HG02840 (cell line): ENCODE measurements at regions not wholly inside any gene's neighbourhood (a gene's known extent, or its start where the extent isn't known, plus 50 kb on each side); places are given as distances from the start of the nearest gene placed in this dataset.

ENCODE experiments used
- ATAC-seq: cut with Tn5 transposase; IDR thresholded peaks from one replicate; pipeline ENCODE4 v1.9.1; 2021; ENCODE audit warnings: mild to moderate bottlenecking, moderate library complexity, moderate number of reproducible peaks; ENCODE audit not compliant: unreplicated experiment, low FRiP score

DNA sequence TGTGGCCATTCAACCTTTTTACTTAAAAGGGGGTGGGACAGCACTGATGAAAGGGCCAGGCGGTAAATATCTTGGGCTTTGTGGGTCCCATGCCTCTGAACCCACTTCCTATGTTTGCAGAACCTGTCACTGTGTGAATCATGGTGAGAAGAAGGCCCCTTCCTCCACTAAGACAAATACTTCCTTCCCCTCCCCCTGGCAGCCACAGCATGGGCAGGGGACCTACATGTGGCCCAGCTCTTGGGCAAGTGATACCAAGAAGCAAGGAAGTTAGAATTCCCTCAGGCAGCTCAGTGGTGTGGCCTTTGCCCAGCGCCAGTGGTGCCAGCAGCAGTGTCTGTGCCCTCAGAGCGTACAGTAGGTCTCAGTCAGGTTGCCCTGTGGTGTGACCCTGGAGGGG, 168.6 kb downstream of the TRIM33 start:
- ATAC-seq = no peak

DNA sequence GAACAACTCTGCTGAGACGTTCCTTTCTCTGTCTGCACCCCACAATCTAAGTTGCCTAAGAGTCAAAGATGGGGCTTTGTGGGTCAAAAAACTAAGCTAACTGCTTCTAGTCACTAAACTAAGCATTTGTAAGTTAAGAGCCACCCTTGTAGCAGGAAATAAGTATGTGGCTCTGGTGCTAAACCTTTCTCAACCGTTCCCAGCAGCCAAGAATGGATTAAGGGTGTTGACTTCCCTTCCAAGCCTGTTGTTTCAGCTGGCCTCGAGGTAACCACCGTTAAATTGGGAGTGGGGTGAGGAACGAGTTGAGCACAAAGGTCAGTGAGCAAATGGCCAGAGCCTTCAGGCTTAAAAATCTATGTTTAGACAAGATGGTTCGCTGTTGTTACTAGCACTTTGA, 169.1 kb downstream of the TRIM33 start:
- no peak for ATAC-seq

DNA sequence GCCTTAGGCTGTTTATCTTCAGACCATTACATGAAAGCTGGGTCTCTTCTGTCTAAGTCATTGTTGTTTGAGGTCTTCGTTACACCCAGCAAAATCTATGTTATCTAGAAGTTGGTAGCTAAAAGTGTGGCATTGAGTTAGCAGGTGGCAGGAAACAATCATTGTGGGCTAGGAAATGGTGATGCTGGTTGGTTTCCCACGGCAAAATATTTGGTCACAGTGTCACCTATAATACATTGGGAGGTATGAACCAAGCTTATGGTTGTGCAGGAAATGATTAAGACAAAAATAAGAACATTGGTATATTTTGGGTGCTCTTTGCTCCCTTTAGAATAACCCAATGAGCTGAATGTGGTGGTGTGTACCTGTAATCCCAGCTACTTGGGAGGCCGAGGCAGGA, 169.7 kb downstream of the TRIM33 start:
- ATAC-seq = no peak

GRCh38 chr1:114340892-114341291, 170.1 kb downstream of the TRIM33 start:
- ATAC-seq = no peak

GRCh38 chr1:114339379-114339778, 171.6 kb downstream of the TRIM33 start:
- no peak for ATAC-seq

- ATAC-seq = no peak
These were observed 172.7 kb downstream of the TRIM33 start for GRCh38 chr1:114338191-114338890.

GRCh38 chr1:114337417-114337816, 173.6 kb downstream of the TRIM33 start:
- no peak for ATAC-seq

DNA sequence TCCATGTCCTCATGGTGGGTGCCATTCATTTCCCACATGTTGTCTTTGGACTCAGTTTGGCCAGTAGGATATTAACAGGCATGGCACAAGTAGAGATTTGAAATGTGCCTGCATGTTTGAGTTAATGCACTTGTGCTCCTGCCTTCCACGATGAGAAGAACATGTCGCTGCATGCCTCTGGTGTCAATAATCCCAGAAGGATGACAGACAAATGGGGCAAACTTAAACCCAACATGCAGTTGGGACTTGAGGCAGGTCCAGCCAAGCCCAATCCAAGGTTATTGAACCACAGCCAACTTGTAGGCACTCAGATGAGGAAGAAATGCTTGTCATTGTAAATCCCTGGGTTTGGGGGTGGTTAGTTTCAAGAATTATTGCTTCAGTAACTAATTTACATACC, 174.6 kb downstream of the TRIM33 start:
- no peak for ATAC-seq

GRCh38 chr1:114335273-114335672, 175.7 kb downstream of the TRIM33 start:
- no peak for ATAC-seq

- no peak for ATAC-seq
These were observed 176.7 kb downstream of the TRIM33 start for GRCh38 chr1:114334297-114334696.

DNA sequence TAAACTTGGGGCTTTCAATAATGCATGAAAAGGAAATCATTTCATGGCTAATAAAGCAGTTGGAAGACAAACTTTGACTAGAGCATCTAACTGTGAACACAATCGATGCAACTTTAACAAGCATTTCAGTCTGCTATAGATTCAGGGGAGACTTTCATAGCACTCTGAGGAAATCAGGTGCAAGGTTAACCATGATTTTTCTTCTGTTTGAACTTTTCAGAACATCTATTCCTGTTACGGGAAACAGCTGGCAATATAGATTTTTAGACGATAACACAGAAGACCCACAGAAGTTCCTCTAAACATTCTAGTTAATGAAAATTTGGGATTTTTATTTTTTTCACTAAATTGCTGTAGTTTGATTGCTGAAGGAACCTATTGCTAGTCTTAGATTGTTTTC, 177.3 kb downstream of the TRIM33 start:
- ATAC-seq = no peak

DNA sequence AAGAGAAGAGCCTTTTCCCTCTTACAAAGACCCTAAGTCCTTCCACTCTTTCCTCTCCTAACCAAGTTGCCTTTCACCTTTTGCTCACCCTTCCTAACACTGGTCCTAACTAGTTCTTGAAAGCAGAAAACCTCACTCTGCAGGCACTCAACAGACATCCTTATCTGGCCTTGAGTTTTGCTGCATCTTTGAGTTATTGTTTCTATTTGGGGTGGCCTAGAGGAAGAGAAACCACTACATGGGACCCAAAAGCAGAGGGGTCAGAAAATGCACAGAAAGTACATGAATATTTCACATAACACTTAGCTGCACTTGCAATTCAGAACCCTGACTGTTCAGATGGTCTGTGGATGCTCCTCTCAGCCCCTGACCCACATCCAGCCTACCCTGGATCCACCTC, 178.3 kb upstream of the SYT6 start:
- ATAC-seq = no peak

DNA sequence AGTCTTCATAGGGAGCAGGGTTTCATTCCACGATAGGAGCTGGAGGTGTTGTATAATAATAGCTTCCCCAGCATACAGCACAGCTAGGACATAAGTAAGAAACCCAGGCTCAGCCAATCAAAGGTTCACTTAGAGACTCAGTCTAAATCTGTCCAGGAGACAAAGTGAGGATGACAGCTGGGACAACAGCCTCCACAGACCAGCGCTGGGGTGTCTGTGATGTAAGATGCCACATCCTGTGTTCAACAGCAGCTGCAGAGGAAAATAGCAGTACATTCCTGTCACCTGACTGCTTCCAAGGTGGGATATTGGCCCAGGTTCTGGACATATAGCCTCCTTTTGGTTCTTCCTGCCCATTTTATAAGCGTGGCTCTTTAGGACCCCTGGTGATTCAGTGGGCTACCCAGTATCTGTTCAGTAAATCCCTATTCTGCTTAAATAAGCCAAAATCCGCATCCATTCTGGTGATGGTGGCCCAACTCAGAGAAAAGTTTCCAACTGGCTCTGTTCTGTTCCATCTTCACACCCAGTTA, 176.8 kb upstream of the SYT6 start:
- ATAC-seq = no peak

GRCh38 chr1:114328361-114328904, 174.8 kb upstream of the SYT6 start:
- ATAC-seq = no peak

- no peak for ATAC-seq
These were observed 170.9 kb upstream of the SYT6 start for GRCh38 chr1:114324662-114324965.

DNA sequence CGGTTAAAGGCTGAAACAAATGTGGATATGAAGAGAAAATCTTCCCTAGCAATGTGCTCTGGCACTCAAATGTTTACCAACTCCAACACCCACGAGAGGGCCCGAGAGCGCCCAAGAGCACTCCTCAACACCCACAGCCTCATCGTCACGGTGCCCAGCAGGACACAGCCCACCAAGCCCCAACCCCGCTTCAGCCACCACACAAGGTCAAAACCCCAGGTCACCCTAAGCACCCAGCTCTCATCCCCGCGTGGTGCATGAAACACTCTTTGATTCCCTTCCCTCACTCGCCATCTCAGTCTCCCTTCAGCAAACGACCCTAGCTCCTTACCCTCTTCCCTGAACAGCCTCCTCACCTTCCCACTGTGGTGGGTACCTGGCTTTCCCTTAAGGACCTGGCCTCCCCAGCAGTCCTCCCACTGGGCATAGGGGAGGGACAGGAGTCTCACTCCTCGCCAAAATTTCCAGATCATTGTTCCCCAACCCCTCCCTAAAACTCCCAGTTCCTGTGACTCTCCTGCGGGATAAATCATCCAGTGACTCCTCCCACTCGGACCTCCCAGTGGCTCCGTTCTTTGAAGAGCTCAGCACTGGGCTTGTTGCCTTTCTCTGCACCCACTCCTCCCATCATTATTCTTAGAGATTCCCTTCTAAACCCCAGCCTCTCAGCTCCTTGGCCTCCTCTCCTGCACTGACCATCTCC, 170.4 kb upstream of the SYT6 start:
- ATAC-seq = no peak

DNA sequence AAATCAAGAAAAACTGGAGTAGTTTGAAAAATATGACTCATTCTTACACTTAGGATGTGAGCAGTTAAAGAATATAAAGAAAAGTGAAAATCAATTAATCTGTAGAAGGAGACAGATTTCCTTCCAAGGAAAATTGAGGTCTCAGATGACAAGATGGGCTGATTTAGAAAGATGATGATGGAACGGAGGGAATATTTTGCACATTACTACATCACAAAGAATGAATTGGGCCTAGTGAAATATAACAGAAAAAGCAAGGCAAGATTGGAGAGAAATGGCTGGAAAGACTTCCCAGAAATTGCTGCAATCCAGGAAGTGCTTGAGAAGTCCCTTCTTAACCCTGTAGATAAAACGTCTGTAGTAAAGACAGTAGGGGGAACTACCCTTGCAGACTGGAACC, 169.1 kb upstream of the SYT6 start:
- no peak for ATAC-seq

DNA sequence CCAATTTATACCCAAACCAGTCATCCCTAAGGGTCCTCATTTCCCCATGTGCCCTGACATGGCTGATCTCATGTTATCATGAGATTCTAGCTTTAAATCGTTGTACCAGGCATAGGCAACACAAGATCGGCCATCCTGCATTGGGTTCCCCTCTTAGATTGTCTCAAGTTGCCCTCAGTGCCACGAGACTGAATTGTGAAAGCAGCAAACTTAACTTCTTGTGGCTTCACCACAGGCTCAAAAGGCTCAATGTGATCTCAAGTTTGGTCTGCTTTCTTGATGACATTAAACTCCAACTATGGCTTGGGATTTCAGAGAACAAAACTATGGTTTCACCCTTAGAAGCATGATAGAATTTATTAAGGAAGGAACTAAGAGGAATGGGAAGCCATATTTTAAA, 168.5 kb upstream of the SYT6 start:
- no peak for ATAC-seq

DNA sequence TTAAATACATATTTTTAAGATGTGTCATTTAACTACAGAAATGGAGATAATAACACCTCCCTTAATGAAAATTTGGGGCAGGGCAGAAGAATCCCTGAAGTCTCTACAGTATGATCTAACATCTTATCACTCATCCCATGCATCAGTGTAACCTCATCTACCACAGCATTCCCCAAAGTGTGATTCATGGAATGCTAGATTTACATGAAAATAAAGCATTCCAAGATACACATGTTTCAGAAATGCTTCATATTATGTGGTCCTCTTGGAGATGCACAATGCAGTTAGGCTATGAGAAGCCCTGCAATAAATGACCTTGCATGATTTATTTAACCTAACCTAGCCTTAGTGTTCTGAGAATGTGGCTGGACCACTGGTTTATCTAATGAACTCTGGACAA, 166.9 kb upstream of the SYT6 start:
- ATAC-seq = no peak

- ATAC-seq = no peak
These were observed 165.7 kb upstream of the SYT6 start for GRCh38 chr1:114319418-114319817.

DNA sequence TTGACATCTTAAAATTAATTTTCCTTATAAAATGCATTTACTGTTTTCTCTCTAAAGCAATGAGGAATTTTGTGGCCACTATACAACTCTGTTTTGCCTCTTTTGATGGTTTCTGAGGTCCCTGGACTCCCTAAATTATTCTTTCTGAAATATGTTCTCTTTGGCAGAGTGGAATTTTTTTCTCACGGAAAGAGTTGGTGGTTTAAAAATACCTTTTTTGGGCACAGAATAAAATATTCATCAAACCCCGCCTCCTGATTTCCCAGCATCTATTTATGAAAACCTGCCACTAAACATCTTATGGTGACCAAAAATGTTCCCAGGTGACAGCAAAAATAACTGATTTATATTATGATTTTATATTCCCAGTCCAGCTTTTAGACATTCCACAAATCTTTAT, 165.3 kb upstream of the SYT6 start:
- ATAC-seq = no peak

DNA sequence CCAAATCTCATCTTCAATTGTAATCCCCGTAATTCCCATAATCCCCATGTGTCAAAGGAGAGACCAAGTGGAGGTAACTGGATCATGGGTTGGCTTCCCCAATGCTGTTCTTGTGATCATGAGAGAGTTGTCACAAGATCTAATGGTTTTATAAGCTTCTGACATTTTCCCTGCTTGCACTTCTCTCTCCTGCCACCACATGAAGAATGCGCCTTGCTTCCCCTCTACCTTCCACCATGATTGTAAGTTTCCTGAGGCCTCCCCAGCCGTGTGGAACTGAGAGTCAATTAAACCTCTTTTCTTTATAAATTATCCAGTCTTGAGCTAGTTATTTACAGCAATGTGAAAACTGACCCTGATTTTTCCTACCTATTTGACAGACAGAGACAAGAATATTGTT, 162.5 kb upstream of the SYT6 start:
- no peak for ATAC-seq
